ENCODE measurements at regions not wholly inside any gene's neighbourhood (a gene's known extent, or its start where the extent isn't known, plus 50 kb on each side); places are given as distances from the start of the nearest gene placed in this dataset.
A peak's percentile ranks its signal among the peaks of the same experiment; 100 is the strongest.

GRCh38 chr2:9714630-9715214 is 83.9 kb upstream of the YWHAQ start:
- DNase-seq, result peak; percentile 74
- intact Hi-C loops (cut with DNase I), result no loop called here
- Histone ChIP-seq H3K27me3 (ENCODE audit: low read depth) (no peaks in the 10 kb centered on the region), H3K27ac (peak overlapping the region; percentile 61), H3K4me3 (no peak overlapping the region), H3K36me3 (no peaks in the 10 kb centered on the region), H3K9me3 (no peaks in the 10 kb centered on the region), H3K4me1 (no peaks in the 10 kb centered on the region)
- no peak for TF ChIP-seq CTCF (IDR thresholded peaks at IDR 0.05)
- peak; percentile 94 to 95 for ATAC-seq

GRCh38 chr2:9715238-9715637 is 84.4 kb upstream of the YWHAQ start:
- Histone ChIP-seq H3K36me3 (no peaks in the 10 kb centered on the region), H3K4me1 (no peaks in the 10 kb centered on the region), H3K9me3 (no peaks in the 10 kb centered on the region), H3K27ac (peak overlapping the region; percentile 61), H3K27me3 (ENCODE audit: low read depth) (no peaks in the 10 kb centered on the region), H3K4me3 (no peak overlapping the region)
- intact Hi-C loops (cut with DNase I), result no loop called here
- no peak for TF ChIP-seq CTCF (IDR thresholded peaks at IDR 0.05)
- DNase-seq, result no peak
- ATAC-seq, result peak; percentile 71 to 81

GRCh38 chr2:9717886-9718451 is 87.2 kb upstream of the YWHAQ start:
- Histone ChIP-seq H3K36me3 (no peaks in the 10 kb centered on the region), H3K27ac (no peak overlapping the region), H3K9me3 (no peaks in the 10 kb centered on the region), H3K4me1 (no peaks in the 10 kb centered on the region), H3K27me3 (ENCODE audit: low read depth) (no peaks in the 10 kb centered on the region), H3K4me3 (no peak overlapping the region)
- intact Hi-C loops (cut with DNase I), result no loop called here
- no peak for TF ChIP-seq CTCF (IDR thresholded peaks at IDR 0.05)
- ATAC-seq (no peak), DNase-seq (no peak)

GRCh38 chr2:9720352-9721093 is 89.7 kb upstream of the YWHAQ start:
- ATAC-seq (no peak), DNase-seq (no peak)
- Histone ChIP-seq H3K4me1 (no peaks in the 10 kb centered on the region), H3K9me3 (no peaks in the 10 kb centered on the region), H3K27ac (no peak overlapping the region), H3K27me3 (ENCODE audit: low read depth) (no peaks in the 10 kb centered on the region), H3K4me3 (no peak overlapping the region), H3K36me3 (no peaks in the 10 kb centered on the region)
- intact Hi-C loops (cut with DNase I), result no loop called here
- TF ChIP-seq CTCF (IDR thresholded peaks at IDR 0.05), result no peak

GRCh38 chr2:9721344-9721743 is 90.5 kb upstream of the YWHAQ start:
- intact Hi-C loops (cut with DNase I), result no loop called here
- no peaks in the 10 kb centered on the region for H3K9me3 ChIP-seq
- H3K27me3 ChIP-seq (ENCODE audit: low read depth), result no peaks in the 10 kb centered on the region
- ATAC-seq (no peak), DNase-seq (no peak)
- no peaks in the 10 kb centered on the region for H3K36me3 ChIP-seq
- TF ChIP-seq CTCF (IDR thresholded peaks at IDR 0.05), result no peak
- H3K4me3 ChIP-seq, result no peak overlapping the region
- H3K4me1 ChIP-seq, result no peaks in the 10 kb centered on the region
- H3K27ac ChIP-seq, result no peak overlapping the region
